Thoracic aorta (tissue), 2 donors: ENCODE measurements at regions not wholly inside any gene's neighbourhood (a gene's known extent, or its start where the extent isn't known, plus 50 kb on each side); places are given as distances from the start of the nearest gene placed in this dataset.

ENCODE experiments used
- ATAC-seq: fragments of 150-250 bp; one replicate; pipeline ENCODE4 v1.8.0; 2017; ENCODE audit warnings: low read depth; ENCODE audit not compliant: insufficient number of reproducible peaks, low FRiP score
- DNase-seq: peaks from one replicate; pipeline ENCODE4 v3.0.0-alpha.2; 2020; ENCODE audit warnings: low spot score
- H3K27ac ChIP-seq, 2 donors: fragments of 200-600 bp; sonication (generic); 1 replicate in 1 of 2; 2 replicates in 1 of 2; pipeline ENCODE4 v1.5.1; 2016; ENCODE audit warnings: mild to moderate bottlenecking in 2 of 2, moderate library complexity in 2 of 2
- H3K27me3 ChIP-seq: fragments of 200-600 bp; sonication (generic); replicated peaks from 2 replicates; pipeline ENCODE4 v1.6.0; 2016; ENCODE audit warnings: mild to moderate bottlenecking; ENCODE audit not compliant: insufficient read depth
- H3K36me3 ChIP-seq: fragments of 200-600 bp; sonication (generic); one replicate; pipeline ENCODE4 v1.5.1; 2016
- H3K4me1 ChIP-seq, 2 donors: fragments of 200-600 bp; sonication (generic); 1 replicate in 1 of 2; 2 replicates in 1 of 2; pipeline versions ENCODE4 v1.5.1 to v1.6.0; 2016; ENCODE audit warnings: low read depth in 2 of 2, mild to moderate bottlenecking in 1 of 2; ENCODE audit not compliant: control insufficient read depth in 1 of 2
- H3K4me3 ChIP-seq: fragments of 200-600 bp; sonication (generic); 2 replicates; pipeline ENCODE4 v1.5.1; 2016; ENCODE audit warnings: mild to moderate bottlenecking
- H3K9me3 ChIP-seq: fragments of 200-600 bp; sonication (generic); 2 replicates; pipeline ENCODE4 v1.5.1; 2016
- TF ChIP-seq, protein P1 (sequence below): fragments of 200-600 bp; sonication (generic); IDR thresholded peaks from one replicate; pipeline ENCODE4 v1.5.1; 2019; ENCODE audit warnings: antibody characterized with exemption

DNA sequence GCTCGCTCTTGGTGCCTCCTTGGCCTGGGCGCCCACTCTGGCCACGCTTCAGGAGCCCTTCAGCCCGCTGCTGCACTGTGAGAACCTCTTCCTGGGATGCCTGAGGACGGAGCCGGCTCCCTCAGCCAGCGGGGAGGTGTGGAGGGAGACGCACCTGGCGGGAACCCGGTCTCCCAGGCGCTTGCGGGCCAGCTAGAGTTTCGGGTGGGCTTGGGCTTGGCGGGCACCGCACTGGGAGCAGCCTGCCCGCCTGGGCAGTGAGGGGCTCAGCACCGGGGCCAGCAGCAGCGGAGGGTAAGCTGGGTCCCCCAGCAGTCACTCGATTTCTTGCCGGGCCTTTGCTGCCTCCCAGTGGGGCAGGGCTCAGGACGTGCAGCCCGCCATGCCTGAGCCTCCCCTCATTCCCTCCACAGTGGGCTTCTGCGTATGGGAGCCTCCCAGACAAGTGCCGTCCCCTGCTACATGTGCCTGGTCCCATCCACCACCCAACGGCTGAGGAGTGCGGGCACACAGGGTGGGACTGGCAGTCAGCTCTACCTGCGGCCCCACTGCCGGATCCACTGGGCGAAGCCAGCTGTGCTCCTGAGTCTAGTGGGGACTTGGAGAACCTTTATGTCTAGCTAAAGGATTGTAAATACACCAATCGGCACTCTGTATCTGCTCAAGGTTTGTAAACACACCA, 708.7 kb downstream of the VGLL3 start:
- ATAC-seq: no peak
- H3K36me3 ChIP-seq: no peaks in the 10 kb centered on the region

DNA sequence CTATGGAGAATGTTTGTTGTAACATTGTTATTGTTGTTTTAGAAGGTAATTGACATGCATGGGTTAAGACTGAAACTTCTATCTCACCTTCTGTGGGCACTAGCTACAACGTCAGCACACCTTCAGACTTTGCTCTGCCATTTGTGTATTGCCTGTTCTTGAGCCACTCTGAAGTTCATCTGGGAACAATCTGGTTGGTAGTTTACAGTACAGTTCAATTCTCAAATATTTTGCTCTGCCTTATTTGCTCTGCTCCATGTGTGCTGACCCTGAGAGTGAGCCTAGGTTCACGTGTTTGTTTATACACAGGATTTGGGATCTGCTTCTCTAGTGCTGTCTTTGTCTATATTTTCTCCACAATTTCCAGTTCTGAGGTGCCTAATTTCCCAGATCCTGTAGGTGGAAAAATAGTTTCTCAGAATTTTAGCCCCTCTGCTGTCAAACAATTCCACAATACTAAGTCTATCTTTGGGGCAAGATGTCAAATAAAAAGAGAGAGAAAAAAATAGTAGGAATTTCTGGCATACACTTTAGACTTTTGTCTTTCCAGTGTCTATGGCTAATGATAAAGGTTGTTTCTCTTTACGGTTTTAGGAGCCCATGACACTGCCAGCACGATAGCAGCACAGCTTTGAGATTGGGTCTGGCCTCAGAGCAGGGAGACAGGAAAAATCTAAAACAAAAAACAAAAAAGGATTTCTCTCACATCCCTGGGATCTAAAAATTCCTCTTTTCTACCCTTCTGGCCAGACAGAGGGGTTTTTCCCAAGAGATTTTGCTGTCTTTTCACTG, 721.4 kb downstream of the VGLL3 start:
- Histone ChIP-seq H3K36me3 (no peaks in the 10 kb centered on the region), H3K27me3 (no peaks in the 10 kb centered on the region), H3K4me1 (no peaks in the 10 kb centered on the region), H3K27ac (no peak overlapping the region), H3K4me3 (no peak overlapping the region), H3K9me3 (no peaks in the 10 kb centered on the region)
- TF ChIP-seq, protein P1, sequence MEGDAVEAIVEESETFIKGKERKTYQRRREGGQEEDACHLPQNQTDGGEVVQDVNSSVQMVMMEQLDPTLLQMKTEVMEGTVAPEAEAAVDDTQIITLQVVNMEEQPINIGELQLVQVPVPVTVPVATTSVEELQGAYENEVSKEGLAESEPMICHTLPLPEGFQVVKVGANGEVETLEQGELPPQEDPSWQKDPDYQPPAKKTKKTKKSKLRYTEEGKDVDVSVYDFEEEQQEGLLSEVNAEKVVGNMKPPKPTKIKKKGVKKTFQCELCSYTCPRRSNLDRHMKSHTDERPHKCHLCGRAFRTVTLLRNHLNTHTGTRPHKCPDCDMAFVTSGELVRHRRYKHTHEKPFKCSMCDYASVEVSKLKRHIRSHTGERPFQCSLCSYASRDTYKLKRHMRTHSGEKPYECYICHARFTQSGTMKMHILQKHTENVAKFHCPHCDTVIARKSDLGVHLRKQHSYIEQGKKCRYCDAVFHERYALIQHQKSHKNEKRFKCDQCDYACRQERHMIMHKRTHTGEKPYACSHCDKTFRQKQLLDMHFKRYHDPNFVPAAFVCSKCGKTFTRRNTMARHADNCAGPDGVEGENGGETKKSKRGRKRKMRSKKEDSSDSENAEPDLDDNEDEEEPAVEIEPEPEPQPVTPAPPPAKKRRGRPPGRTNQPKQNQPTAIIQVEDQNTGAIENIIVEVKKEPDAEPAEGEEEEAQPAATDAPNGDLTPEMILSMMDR: no peak
- DNase-seq: no peak
- no peak for ATAC-seq

More for the DNA sequence above, 708.7 kb downstream of the VGLL3 start:
- DNase-seq: no peak
- TF ChIP-seq, protein P1: no peak
- no peaks in the 10 kb centered on the region for H3K9me3 ChIP-seq
- no peak overlapping the region for H3K27ac ChIP-seq
- no peaks in the 10 kb centered on the region for H3K27me3 ChIP-seq
- H3K4me3 ChIP-seq: no peak overlapping the region
- no peaks in the 10 kb centered on the region for H3K4me1 ChIP-seq

DNA sequence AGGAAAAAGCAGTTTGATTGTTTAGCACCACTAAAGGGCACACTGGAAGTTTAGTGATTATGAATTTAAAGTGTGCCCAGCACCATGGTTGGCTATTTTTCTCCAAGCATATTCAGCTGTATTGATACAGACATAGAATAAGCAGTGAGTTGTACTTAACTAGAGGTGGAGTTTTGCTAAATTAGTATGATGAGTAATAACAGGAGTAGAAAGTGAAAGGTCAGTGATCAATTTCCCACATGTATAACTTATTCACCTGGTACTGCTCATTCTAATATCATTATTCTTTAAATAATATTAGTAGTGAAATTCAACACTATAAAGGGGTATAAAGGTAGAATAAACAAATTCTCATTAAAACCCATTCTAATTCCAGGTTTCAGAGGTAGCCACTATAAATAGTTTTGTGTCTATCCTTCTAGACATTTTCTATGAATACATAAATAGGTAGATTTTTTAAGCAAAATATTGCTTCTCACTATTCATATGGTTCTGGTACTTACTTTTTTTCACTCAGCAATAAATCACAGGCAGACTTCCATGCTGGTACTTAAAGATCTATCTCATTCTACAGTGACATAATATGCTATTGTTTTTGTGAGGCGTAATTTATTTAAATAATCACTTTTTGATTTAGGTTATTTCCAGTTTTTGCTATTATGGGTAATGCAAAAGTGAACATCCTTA, 732.9 kb downstream of the VGLL3 start:
- Histone ChIP-seq H3K9me3 (no peaks in the 10 kb centered on the region), H3K27me3 (no peaks in the 10 kb centered on the region), H3K4me3 (no peak overlapping the region), H3K27ac (no peak overlapping the region), H3K36me3 (no peaks in the 10 kb centered on the region), H3K4me1 (no peaks in the 10 kb centered on the region)
- ATAC-seq: no peak
- TF ChIP-seq, protein P1: no peak
- DNase-seq: no peak

DNA sequence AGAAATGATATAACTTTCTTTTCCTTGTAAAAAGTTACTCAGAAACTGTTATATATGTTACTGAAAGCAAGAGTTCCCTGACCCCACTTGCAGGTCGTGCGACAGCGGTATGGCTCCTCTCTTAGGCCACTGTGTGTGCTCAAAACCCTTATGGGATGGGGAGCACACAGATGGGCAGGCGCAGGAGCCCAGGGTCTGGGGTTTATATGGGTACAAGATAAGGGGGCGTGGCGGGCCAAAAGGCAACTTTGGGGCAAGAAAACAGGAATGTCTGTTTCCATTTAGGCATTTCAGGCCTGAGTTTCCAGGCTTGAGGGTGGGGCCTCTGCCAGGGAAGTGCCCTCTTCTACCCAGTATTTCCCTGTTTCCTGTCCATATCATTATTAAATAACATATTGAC, 736.5 kb downstream of the VGLL3 start:
- no peak overlapping the region for H3K4me3 ChIP-seq
- H3K27me3 ChIP-seq: no peaks in the 10 kb centered on the region
- no peaks in the 10 kb centered on the region for H3K4me1 ChIP-seq
- TF ChIP-seq, protein P1: no peak
- no peaks in the 10 kb centered on the region for H3K36me3 ChIP-seq
- H3K27ac ChIP-seq: no peak overlapping the region
- ATAC-seq (no peak), DNase-seq (no peak)
- H3K9me3 ChIP-seq: no peaks in the 10 kb centered on the region

DNA sequence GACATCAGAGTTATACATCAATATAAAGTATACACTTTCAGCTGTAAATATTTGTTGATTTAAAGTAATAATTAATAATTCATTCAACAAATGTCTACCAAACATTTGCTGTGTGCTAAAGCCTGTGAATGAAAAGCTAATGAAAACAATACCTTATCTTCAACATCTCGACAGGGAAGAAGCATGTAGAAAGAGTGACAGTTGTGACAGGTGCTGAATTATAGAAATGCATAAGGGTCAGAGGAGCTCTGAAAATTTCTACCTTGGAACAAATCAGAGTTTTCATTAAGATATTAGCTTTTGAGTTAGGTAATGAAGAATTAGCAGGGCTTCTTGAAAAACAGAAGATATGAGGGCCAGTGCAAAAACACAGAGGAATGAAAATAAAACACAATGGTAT, 739.2 kb downstream of the VGLL3 start:
- TF ChIP-seq, protein P1: no peak
- no peak for DNase-seq
- ATAC-seq: no peak
- H3K4me1 ChIP-seq: no peaks in the 10 kb centered on the region
- no peaks in the 10 kb centered on the region for H3K27me3 ChIP-seq
- no peak overlapping the region for H3K27ac ChIP-seq
- H3K4me3 ChIP-seq: no peak overlapping the region
- H3K36me3 ChIP-seq: no peaks in the 10 kb centered on the region
- H3K9me3 ChIP-seq: no peaks in the 10 kb centered on the region
